Mucosa of stomach (tissue), 1 donor: ENCODE measurements at regions not wholly inside any gene's neighbourhood (a gene's known extent, or its start where the extent isn't known, plus 50 kb on each side); places are given as distances from the start of the nearest gene placed in this dataset.

ENCODE experiments used
- H3K27me3 ChIP-seq: one replicate; pipeline ENCODE4 v1.7.0; 2013; ENCODE audit warnings: mild to moderate bottlenecking, low read length; ENCODE audit not compliant: control insufficient read depth, insufficient read depth
- H3K36me3 ChIP-seq: one replicate; pipeline ENCODE4 v1.7.0; 2013; ENCODE audit warnings: low read length; ENCODE audit not compliant: control insufficient read depth, insufficient read depth
- H3K4me1 ChIP-seq: one replicate; pipeline ENCODE4 v1.7.0; 2013; ENCODE audit warnings: mild to moderate bottlenecking, low read length; ENCODE audit not compliant: control insufficient read depth, insufficient read depth
- H3K4me3 ChIP-seq: one replicate; pipeline ENCODE4 v1.7.0; 2013; ENCODE audit warnings: low read length
- H3K9ac ChIP-seq: one replicate; pipeline ENCODE4 v1.7.0; 2013; ENCODE audit warnings: mild to moderate bottlenecking, low read length, moderate library complexity
- H3K9me3 ChIP-seq: one replicate; pipeline ENCODE4 v1.7.0; 2013; ENCODE audit warnings: mild to moderate bottlenecking, low read length, moderate library complexity; ENCODE audit not compliant: control insufficient read depth
- donor health status: Pancreatic carcinoma.

DNA sequence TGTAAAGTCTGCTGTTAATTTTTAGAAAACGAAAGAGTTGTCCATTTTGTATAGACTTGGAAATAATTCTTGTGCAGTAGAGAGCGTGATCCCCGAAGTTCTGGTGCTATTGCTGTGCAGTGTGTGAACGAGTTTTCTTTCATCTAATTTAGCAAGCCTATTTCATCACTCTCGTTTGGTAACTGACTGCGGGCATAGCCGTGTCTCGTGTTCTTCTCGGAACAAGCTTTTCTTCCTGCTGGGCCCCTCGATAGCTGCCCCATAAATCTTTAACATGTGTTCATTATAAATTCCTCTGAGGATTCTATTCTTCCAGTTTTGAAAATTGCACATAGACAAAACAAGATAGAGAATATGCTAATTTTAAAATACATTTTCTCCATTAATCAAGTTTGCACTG is 622.0 kb upstream of the PFKP start:
- H3K27me3 ChIP-seq = no peaks in the 10 kb centered on the region
- H3K36me3 ChIP-seq = no peaks in the 10 kb centered on the region
- H3K4me3 ChIP-seq = no peak overlapping the region
- H3K9ac ChIP-seq = no peak overlapping the region
- no peaks in the 10 kb centered on the region for H3K4me1 ChIP-seq
- no peaks in the 10 kb centered on the region for H3K9me3 ChIP-seq

GRCh38 chr10:2439983-2440382 is 627.4 kb upstream of the PFKP start:
- Histone ChIP-seq H3K4me1 (no peaks in the 10 kb centered on the region), H3K9ac (no peak overlapping the region), H3K27me3 (no peaks in the 10 kb centered on the region), H3K9me3 (no peaks in the 10 kb centered on the region), H3K36me3 (no peaks in the 10 kb centered on the region), H3K4me3 (no peak overlapping the region)

DNA sequence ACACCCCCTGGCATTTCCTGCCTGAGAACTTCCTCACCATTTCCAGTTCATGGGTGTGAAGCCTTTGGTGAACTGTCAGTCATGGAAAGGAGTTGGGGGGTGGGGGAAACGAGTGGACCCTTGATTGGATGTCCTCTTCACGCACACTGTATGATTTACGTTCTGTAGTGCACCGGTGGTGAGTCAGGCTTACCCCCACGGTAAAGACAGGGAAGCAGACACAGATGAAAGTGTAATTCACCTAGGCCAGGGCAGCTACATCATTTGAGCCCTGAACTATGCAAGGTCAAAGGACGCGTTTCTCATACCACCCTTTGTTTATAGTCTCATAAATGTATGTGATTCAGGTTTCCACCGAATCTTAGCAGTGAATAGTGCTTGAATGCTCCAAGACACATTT is 628.3 kb upstream of the PFKP start:
- H3K27me3 ChIP-seq = no peaks in the 10 kb centered on the region
- H3K4me1 ChIP-seq = no peaks in the 10 kb centered on the region
- no peak overlapping the region for H3K4me3 ChIP-seq
- no peaks in the 10 kb centered on the region for H3K9me3 ChIP-seq
- no peaks in the 10 kb centered on the region for H3K36me3 ChIP-seq
- H3K9ac ChIP-seq = no peak overlapping the region

- Histone ChIP-seq H3K36me3 (no peaks in the 10 kb centered on the region), H3K27me3 (no peaks in the 10 kb centered on the region), H3K4me3 (no peak overlapping the region), H3K9me3 (no peaks in the 10 kb centered on the region), H3K4me1 (no peaks in the 10 kb centered on the region), H3K9ac (no peak overlapping the region)
These were observed 629.0 kb upstream of the PFKP start for GRCh38 chr10:2438248-2438939.

- H3K36me3 ChIP-seq = no peaks in the 10 kb centered on the region
- no peaks in the 10 kb centered on the region for H3K9me3 ChIP-seq
- no peak overlapping the region for H3K9ac ChIP-seq
- H3K27me3 ChIP-seq = no peaks in the 10 kb centered on the region
- no peaks in the 10 kb centered on the region for H3K4me1 ChIP-seq
- no peak overlapping the region for H3K4me3 ChIP-seq
These were observed 630.4 kb upstream of the PFKP start for GRCh38 chr10:2436933-2437332.

DNA sequence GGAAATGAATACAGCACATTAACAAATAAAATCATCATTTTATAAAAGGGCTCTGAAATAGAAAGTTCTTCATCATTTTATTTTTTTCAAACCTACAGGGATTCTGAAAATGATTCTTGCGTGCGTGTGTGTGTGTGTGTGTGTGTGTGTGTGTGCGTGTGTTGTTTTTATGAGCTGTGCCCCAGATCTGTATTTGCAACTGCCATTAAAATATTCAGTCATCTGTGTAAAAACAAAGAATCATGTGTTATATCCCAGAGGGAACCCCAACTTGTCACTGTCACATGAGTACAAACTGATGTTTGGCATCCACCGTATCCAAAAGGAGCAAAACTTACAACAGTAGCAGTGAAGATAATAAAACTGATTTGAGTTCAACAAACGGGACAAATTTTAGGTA is 635.4 kb upstream of the PFKP start:
- Histone ChIP-seq H3K4me1 (no peaks in the 10 kb centered on the region), H3K36me3 (no peaks in the 10 kb centered on the region), H3K9ac (no peak overlapping the region), H3K4me3 (no peak overlapping the region), H3K9me3 (no peaks in the 10 kb centered on the region), H3K27me3 (no peaks in the 10 kb centered on the region)

DNA sequence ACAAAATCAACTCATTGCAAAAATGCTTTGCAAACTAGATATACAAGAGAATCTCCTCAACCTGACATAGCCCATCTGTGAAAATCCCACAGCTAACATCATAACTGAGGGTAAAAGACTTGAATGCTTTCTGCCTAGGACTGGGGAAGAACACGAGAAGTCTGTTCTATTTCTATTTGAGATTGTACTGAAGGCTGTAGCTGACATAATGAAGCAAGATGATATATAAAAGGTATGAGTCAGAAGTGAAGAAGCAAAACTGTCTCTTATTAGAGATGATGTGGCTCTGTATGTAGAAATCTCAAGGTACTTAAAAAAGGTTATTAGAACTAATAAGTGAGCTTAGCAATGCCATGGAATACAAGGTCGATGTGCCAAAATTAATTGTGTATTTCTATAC is 639.9 kb upstream of the PFKP start:
- Histone ChIP-seq H3K36me3 (no peaks in the 10 kb centered on the region), H3K9me3 (no peaks in the 10 kb centered on the region), H3K4me1 (no peaks in the 10 kb centered on the region), H3K4me3 (no peak overlapping the region), H3K9ac (no peak overlapping the region), H3K27me3 (no peaks in the 10 kb centered on the region)

DNA sequence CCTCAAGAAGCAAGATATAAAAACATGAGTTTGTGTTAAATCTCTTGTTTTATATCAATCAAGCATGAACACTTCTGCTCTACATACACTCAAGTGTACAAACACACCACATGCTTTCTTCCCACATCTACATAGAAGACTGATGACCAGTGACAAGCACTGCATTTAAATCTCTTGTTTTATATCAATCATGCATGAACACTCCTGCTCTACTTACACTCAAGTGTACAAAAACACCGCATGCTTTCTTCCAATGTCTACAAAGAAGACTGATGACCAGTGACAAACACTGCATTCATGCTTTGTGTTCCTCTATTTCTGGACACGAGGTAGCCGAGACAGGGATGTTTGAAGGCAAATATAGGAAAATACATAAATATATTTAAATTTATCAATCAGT is 642.0 kb upstream of the PFKP start:
- no peaks in the 10 kb centered on the region for H3K36me3 ChIP-seq
- H3K9me3 ChIP-seq = no peaks in the 10 kb centered on the region
- H3K27me3 ChIP-seq = no peaks in the 10 kb centered on the region
- H3K9ac ChIP-seq = no peak overlapping the region
- no peaks in the 10 kb centered on the region for H3K4me1 ChIP-seq
- no peak overlapping the region for H3K4me3 ChIP-seq

DNA sequence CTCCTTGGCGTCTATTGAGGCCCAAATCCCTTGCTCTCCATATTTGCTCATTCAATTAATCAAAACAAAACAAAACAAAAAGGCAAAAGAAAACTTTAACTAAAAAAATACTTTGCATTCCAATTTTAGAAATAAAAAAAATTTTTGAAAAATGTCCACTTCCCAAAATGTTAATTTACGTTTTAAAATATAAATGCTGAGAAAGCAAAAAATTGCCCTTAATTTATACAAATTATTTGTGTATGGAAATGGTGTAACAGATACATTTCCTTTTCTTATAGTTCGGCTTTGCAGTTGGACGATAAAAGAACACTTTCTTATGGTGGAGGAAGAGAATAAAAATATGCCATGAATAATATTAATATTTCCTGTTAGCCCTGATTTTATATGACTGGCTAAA is 652.8 kb upstream of the PFKP start:
- no peak overlapping the region for H3K4me3 ChIP-seq
- H3K9me3 ChIP-seq = no peaks in the 10 kb centered on the region
- no peak overlapping the region for H3K9ac ChIP-seq
- H3K4me1 ChIP-seq = no peaks in the 10 kb centered on the region
- no peaks in the 10 kb centered on the region for H3K36me3 ChIP-seq
- H3K27me3 ChIP-seq = no peaks in the 10 kb centered on the region

DNA sequence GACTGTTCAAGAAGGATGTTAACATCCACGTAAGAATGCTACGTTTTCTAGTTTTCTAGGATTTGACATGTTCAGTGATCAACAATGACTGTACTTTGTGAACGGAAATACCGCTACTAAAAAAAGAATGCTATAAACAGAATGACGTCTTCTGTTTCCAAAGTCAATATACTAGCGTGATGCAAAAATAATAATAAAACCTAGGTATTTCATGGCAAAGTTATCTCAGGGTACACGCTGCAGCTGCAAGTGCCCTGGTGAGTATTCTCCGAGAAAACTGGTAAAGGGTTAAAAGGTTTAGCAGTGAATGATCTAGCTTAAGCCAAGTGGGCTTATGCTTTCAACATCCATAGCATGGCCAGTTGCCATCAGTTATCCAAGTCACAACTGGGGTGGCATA is 653.3 kb upstream of the PFKP start:
- no peaks in the 10 kb centered on the region for H3K36me3 ChIP-seq
- no peak overlapping the region for H3K9ac ChIP-seq
- no peak overlapping the region for H3K4me3 ChIP-seq
- no peaks in the 10 kb centered on the region for H3K27me3 ChIP-seq
- no peaks in the 10 kb centered on the region for H3K9me3 ChIP-seq
- no peaks in the 10 kb centered on the region for H3K4me1 ChIP-seq

DNA sequence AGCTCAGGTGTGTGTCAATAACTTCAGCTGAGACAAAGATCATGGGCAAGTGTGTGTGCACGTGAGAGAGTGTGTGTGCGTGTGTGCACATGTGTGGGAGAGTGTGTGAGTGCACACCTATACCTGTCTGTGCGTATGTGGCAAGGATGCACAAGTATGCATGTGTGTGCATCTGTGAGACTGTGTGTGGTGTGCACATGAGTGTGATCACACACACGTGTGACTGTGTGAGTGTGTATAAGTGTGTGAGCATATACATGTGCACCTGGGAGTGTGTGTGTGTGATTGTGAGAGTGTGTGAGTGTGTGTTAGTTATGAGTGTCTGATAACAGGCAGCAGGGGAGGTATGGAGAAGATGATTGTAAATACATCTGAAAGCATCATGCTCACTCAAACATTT is 657.3 kb upstream of the PFKP start:
- H3K36me3 ChIP-seq = no peaks in the 10 kb centered on the region
- no peaks in the 10 kb centered on the region for H3K9me3 ChIP-seq
- H3K4me3 ChIP-seq = no peak overlapping the region
- no peaks in the 10 kb centered on the region for H3K27me3 ChIP-seq
- H3K4me1 ChIP-seq = no peaks in the 10 kb centered on the region
- no peak overlapping the region for H3K9ac ChIP-seq

DNA sequence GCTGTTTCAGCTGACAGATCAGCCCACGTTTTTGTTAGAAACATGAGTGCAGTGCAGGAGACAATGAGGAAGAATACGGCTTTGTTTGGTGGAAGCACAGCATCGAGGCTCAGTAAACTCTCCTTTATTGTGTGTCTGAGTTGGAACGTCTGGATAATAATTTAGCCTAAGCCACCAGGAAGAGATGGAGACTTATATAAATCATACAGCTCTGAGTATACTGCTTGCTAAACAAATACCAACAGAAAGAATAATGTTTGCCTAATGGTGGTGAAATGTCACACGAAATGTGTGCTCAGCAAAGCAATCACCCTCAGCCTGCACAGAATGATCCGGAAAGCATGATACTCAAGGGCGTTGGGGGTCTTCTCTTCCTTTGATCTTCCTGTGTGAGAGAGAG is 664.1 kb upstream of the ADARB2 start:
- Histone ChIP-seq H3K9ac (no peak overlapping the region), H3K4me3 (no peak overlapping the region), H3K36me3 (no peaks in the 10 kb centered on the region), H3K9me3 (no peaks in the 10 kb centered on the region), H3K4me1 (no peaks in the 10 kb centered on the region), H3K27me3 (no peaks in the 10 kb centered on the region)

- no peak overlapping the region for H3K4me3 ChIP-seq
- H3K36me3 ChIP-seq = no peaks in the 10 kb centered on the region
- no peak overlapping the region for H3K9ac ChIP-seq
- H3K27me3 ChIP-seq = no peaks in the 10 kb centered on the region
- no peaks in the 10 kb centered on the region for H3K9me3 ChIP-seq
- no peaks in the 10 kb centered on the region for H3K4me1 ChIP-seq
These were observed 662.2 kb upstream of the ADARB2 start for GRCh38 chr10:2399482-2399881.
